ENCODE measurements at regions not wholly inside any gene's neighbourhood (a gene's known extent, or its start where the extent isn't known, plus 50 kb on each side); places are given as distances from the start of the nearest gene placed in this dataset.

GRCh38 chr12:94733727-94734126 is 83.4 kb upstream of the TMCC3 start:
- TF ChIP-seq MEIS2 (CRISPR knock-in tag; IDR thresholded peaks at IDR 0.05) (no peak), ZNF276 (CRISPR knock-in tag; IDR thresholded peaks at IDR 0.05; ENCODE audit: low read depth) (no peak), RAD21 (CRISPR knock-in tag; IDR thresholded peaks at IDR 0.05) (no peak), ZNF768 (CRISPR knock-in tag; IDR thresholded peaks at IDR 0.05) (no peak), TAF15 (IDR thresholded peaks at IDR 0.05; ENCODE audit: low read depth, low read length, poor library complexity, severe bottlenecking) (no peak), SRSF9 (IDR thresholded peaks at IDR 0.05; ENCODE audit: borderline replicate concordance, insufficient read depth, low read depth, low read length, poor library complexity, severe bottlenecking) (no peak), SAFB2 (CRISPR knock-in tag; IDR thresholded peaks at IDR 0.05; ENCODE audit: borderline replicate concordance, low read depth) (no peak), ZBTB8A (CRISPR knock-in tag; IDR thresholded peaks at IDR 0.05; ENCODE audit: borderline replicate concordance, low read depth) (no peak), POLR2AphosphoS5 (IDR thresholded peaks at IDR 0.05; ENCODE audit: low read depth, low read length) (no peak), RFXAP (CRISPR knock-in tag; IDR thresholded peaks at IDR 0.05; ENCODE audit: borderline replicate concordance) (no peak), PPARG (CRISPR knock-in tag; conservative IDR thresholded peaks at IDR 0.05) (no peak), TCF7 (IDR thresholded peaks at IDR 0.05; ENCODE audit: low read depth) (no peak)
- TF ChIP-seq, protein P1, sequence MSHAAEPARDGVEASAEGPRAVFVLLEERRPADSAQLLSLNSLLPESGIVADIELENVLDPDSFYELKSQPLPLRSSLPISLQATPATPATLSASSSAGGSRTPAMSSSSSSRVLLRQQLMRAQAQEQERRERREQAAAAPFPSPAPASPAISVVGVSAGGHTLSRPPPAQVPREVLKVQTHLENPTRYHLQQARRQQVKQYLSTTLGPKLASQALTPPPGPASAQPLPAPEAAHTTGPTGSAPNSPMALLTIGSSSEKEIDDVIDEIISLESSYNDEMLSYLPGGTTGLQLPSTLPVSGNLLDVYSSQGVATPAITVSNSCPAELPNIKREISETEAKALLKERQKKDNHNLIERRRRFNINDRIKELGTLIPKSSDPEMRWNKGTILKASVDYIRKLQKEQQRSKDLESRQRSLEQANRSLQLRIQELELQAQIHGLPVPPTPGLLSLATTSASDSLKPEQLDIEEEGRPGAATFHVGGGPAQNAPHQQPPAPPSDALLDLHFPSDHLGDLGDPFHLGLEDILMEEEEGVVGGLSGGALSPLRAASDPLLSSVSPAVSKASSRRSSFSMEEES (CRISPR knock-in tag; IDR thresholded peaks at IDR 0.05), result no peak
- TF ChIP-seq, protein P2, sequence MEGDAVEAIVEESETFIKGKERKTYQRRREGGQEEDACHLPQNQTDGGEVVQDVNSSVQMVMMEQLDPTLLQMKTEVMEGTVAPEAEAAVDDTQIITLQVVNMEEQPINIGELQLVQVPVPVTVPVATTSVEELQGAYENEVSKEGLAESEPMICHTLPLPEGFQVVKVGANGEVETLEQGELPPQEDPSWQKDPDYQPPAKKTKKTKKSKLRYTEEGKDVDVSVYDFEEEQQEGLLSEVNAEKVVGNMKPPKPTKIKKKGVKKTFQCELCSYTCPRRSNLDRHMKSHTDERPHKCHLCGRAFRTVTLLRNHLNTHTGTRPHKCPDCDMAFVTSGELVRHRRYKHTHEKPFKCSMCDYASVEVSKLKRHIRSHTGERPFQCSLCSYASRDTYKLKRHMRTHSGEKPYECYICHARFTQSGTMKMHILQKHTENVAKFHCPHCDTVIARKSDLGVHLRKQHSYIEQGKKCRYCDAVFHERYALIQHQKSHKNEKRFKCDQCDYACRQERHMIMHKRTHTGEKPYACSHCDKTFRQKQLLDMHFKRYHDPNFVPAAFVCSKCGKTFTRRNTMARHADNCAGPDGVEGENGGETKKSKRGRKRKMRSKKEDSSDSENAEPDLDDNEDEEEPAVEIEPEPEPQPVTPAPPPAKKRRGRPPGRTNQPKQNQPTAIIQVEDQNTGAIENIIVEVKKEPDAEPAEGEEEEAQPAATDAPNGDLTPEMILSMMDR (CRISPR knock-in tag; IDR thresholded peaks at IDR 0.05), result no peak
